ENCODE measurements at regions not wholly inside any gene's neighbourhood (a gene's known extent, or its start where the extent isn't known, plus 50 kb on each side); places are given as distances from the start of the nearest gene placed in this dataset.

DNA sequence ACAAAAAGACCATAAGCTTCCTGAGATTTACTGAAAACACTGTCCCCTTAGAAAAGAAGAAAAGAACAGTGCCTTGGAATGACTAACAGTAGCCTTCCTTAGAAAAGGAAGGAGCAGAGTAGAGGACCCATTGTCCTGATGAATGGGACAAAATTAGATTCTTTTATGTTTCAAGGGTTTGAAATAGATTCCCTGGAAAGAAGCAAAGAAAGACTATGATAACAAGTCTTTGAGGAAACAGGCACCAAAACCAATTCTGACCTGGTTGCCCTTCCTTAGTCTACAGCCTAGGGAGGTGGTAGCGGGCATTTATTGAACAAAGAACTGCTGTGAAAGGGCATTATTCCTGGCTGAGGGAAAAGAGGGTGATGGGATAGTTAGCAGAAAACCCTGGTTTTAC is 1024.8 kb downstream of the TBL1XR1 start:
- H3K27me3 Mint-ChIP-seq (ENCODE audit: unreplicated experiment) = peaks cover 2% of the 10 kb centered on the region
- no peak overlapping the region for H3K4me3 Mint-ChIP-seq (ENCODE audit: unreplicated experiment)
- DNase-seq (ENCODE audit: low spot score) = no peak
- H3K36me3 Mint-ChIP-seq (ENCODE audit: low read depth, unreplicated experiment) = no peaks in the 10 kb centered on the region
- H3K4me1 Mint-ChIP-seq (ENCODE audit: unreplicated experiment) = peaks cover 16% of the 10 kb centered on the region
- no peak overlapping the region for H3K27ac Mint-ChIP-seq (ENCODE audit: unreplicated experiment)
- H3K9me3 Mint-ChIP-seq (ENCODE audit: unreplicated experiment) = no peaks in the 10 kb centered on the region
- TF ChIP-seq, protein P1, sequence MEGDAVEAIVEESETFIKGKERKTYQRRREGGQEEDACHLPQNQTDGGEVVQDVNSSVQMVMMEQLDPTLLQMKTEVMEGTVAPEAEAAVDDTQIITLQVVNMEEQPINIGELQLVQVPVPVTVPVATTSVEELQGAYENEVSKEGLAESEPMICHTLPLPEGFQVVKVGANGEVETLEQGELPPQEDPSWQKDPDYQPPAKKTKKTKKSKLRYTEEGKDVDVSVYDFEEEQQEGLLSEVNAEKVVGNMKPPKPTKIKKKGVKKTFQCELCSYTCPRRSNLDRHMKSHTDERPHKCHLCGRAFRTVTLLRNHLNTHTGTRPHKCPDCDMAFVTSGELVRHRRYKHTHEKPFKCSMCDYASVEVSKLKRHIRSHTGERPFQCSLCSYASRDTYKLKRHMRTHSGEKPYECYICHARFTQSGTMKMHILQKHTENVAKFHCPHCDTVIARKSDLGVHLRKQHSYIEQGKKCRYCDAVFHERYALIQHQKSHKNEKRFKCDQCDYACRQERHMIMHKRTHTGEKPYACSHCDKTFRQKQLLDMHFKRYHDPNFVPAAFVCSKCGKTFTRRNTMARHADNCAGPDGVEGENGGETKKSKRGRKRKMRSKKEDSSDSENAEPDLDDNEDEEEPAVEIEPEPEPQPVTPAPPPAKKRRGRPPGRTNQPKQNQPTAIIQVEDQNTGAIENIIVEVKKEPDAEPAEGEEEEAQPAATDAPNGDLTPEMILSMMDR (IDR thresholded peaks at IDR 0.05; ENCODE audit: unreplicated experiment) = no peak

DNA sequence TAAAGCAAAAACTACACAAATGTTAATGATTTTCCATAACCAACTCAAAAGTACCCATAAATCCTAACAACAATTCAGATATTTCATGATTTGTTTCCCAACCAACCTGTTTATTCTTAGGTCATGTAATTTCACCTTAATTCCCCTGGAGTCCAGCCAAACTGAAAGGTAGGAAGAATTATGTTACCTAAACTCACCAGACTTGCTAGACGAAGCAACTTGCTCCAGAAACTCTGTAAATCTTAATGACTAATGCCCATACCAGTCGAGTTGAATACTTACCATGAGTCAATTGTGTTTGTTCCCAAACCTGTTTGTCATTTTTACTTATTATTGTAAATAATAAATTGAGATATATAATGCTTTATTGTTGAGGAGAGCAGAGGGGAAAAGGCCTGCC is 1030.0 kb downstream of the TBL1XR1 start:
- TF ChIP-seq, protein P1 (IDR thresholded peaks at IDR 0.05; ENCODE audit: unreplicated experiment) = no peak
- peaks cover 4% of the 10 kb centered on the region for H3K27me3 Mint-ChIP-seq (ENCODE audit: unreplicated experiment)
- no peaks in the 10 kb centered on the region for H3K36me3 Mint-ChIP-seq (ENCODE audit: low read depth, unreplicated experiment)
- H3K4me3 Mint-ChIP-seq (ENCODE audit: unreplicated experiment) = no peak overlapping the region
- DNase-seq (ENCODE audit: low spot score) = no peak
- no peaks in the 10 kb centered on the region for H3K9me3 Mint-ChIP-seq (ENCODE audit: unreplicated experiment)
- H3K27ac Mint-ChIP-seq (ENCODE audit: unreplicated experiment) = no peak overlapping the region
- H3K4me1 Mint-ChIP-seq (ENCODE audit: unreplicated experiment) = peaks cover 14% of the 10 kb centered on the region

DNA sequence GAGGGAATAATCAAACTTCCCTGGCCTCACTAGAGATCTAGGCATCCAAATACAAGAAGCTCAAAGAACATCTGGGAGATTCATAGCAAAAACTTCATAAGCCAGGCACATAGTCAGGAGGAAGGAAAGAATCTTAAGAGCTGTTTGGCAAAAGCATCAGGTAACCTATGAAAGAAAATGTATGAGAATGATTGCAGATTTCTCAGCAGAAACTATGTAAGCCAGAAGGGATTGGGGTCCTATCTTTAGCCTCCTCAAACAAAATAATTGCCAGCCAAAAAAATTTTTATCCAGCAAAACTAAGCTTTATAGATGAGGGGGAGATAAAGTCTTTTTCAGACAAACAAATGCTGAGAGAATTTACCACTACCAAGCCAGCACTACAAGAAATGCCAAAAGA is 1036.3 kb downstream of the TBL1XR1 start:
- H3K4me1 Mint-ChIP-seq (ENCODE audit: unreplicated experiment) = no peaks in the 10 kb centered on the region
- H3K4me3 Mint-ChIP-seq (ENCODE audit: unreplicated experiment) = no peak overlapping the region
- no peaks in the 10 kb centered on the region for H3K36me3 Mint-ChIP-seq (ENCODE audit: low read depth, unreplicated experiment)
- TF ChIP-seq, protein P1 (IDR thresholded peaks at IDR 0.05; ENCODE audit: unreplicated experiment) = no peak
- H3K27ac Mint-ChIP-seq (ENCODE audit: unreplicated experiment) = no peak overlapping the region
- no peaks in the 10 kb centered on the region for H3K9me3 Mint-ChIP-seq (ENCODE audit: unreplicated experiment)
- no peak for DNase-seq (ENCODE audit: low spot score)
- H3K27me3 Mint-ChIP-seq (ENCODE audit: unreplicated experiment) = peaks cover 2% of the 10 kb centered on the region

DNA sequence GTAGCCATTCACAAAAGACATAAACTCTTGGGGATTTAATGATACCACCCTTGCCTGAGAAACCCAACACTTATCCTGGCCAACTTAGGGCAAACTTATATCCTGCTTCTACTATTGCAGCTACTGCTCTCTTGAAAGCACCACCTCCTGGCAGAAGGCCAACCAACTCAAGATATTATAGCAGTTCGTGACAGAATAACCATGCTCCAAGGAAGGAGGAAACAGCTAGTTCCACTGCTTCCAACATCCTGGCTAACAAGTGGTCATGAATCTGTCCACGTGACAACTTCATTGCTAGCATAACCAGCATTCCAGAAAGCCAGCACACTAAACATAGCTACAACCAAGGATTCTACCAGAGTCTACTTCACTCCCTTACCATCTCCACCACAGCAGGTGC is 1037.5 kb downstream of the TBL1XR1 start:
- Mint-ChIP-seq H3K9me3 (ENCODE audit: unreplicated experiment) (no peaks in the 10 kb centered on the region), H3K27ac (ENCODE audit: unreplicated experiment) (no peak overlapping the region), H3K4me1 (ENCODE audit: unreplicated experiment) (no peaks in the 10 kb centered on the region), H3K27me3 (ENCODE audit: unreplicated experiment) (peaks cover 2% of the 10 kb centered on the region), H3K4me3 (ENCODE audit: unreplicated experiment) (no peak overlapping the region), H3K36me3 (ENCODE audit: low read depth, unreplicated experiment) (no peaks in the 10 kb centered on the region)
- no peak for DNase-seq (ENCODE audit: low spot score)
- TF ChIP-seq, protein P1 (IDR thresholded peaks at IDR 0.05; ENCODE audit: unreplicated experiment) = no peak

DNA sequence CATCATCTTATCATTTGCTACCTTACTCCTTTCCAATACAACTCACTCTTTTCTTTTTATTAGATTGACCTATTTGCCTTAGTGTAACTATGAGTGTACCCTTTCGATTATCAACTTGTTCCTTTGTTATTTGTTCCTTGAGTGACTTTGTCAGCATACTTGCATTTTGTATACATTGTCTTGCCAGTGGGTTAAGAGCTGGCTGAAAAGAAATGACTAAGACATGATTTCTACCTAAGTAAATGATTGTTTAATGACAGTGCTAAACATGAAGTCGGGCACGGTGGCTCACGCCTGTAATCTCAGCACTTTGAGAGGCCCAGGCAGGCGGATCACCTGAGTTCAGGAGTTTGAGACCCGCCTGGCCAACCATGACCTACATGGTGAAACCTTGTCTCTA is 1042.3 kb downstream of the TBL1XR1 start:
- TF ChIP-seq, protein P1 (IDR thresholded peaks at IDR 0.05; ENCODE audit: unreplicated experiment) = no peak
- no peaks in the 10 kb centered on the region for H3K9me3 Mint-ChIP-seq (ENCODE audit: unreplicated experiment)
- DNase-seq (ENCODE audit: low spot score) = no peak

More for the DNA sequence above, 1042.3 kb downstream of the TBL1XR1 start:
- no peak overlapping the region for H3K27ac Mint-ChIP-seq (ENCODE audit: unreplicated experiment)
- no peak overlapping the region for H3K4me3 Mint-ChIP-seq (ENCODE audit: unreplicated experiment)
- H3K27me3 Mint-ChIP-seq (ENCODE audit: unreplicated experiment) = no peaks in the 10 kb centered on the region
- no peaks in the 10 kb centered on the region for H3K4me1 Mint-ChIP-seq (ENCODE audit: unreplicated experiment)
- H3K36me3 Mint-ChIP-seq (ENCODE audit: low read depth, unreplicated experiment) = no peaks in the 10 kb centered on the region

Measured in endothelial cell (in vitro differentiated cells).